GM12878 (cell line): ENCODE measurements at regions not wholly inside any gene's neighbourhood (a gene's known extent, or its start where the extent isn't known, plus 50 kb on each side); places are given as distances from the start of the nearest gene placed in this dataset.

Experiments
- BHLHE40 ChIP-seq, 2 experiments: fragments of 450-650 bp in 1 of 2; IDR thresholded peaks; 2 replicates each; pipeline ENCODE4 v1.6.1; 2011 to 2017; ENCODE audit warnings: low read depth in 2 of 2, borderline replicate concordance in 1 of 2, improper control_type of control experiment in 1 of 2, low read length in 1 of 2, mild to moderate bottlenecking in 1 of 2
- CBX5 ChIP-seq: sonication (generic); IDR thresholded peaks from 2 replicates; pipeline ENCODE4 v1.6.1; 2016; ENCODE audit warnings: low read depth, moderate library complexity, mild to moderate bottlenecking, inconsistent platforms
- CREB1 ChIP-seq: IDR thresholded peaks from 2 replicates; pipeline ENCODE4 v1.6.1; 2012; ENCODE audit warnings: low read depth, mild to moderate bottlenecking, inconsistent platforms
- EZH2 ChIP-seq: IDR thresholded peaks from 2 replicates; pipeline ENCODE4 v1.6.1; 2012; ENCODE audit warnings: low read depth, mild to moderate bottlenecking, control low read depth, inconsistent platforms, low read length, borderline replicate concordance; ENCODE audit not compliant: control insufficient read depth
- IRF3 ChIP-seq: fragments of 450-650 bp; IDR thresholded peaks from 2 replicates; pipeline ENCODE4 v1.6.1; 2014; ENCODE audit warnings: mild to moderate bottlenecking
- RAD21 ChIP-seq: IDR thresholded peaks from 2 replicates; pipeline ENCODE4 v1.6.1; 2011; ENCODE audit warnings: mild to moderate bottlenecking, low read depth, low read length, moderate library complexity; ENCODE audit not compliant: insufficient read depth
- TF ChIP-seq, protein P1 (sequence below): IDR thresholded peaks from 2 replicates; pipeline ENCODE4 v1.6.1; 2011; ENCODE audit warnings: low read depth, low read length, improper control_type of control experiment, borderline replicate concordance

- TF ChIP-seq IRF3 (no peak), CBX5 (no peak), CREB1 (no peak), EZH2 (no peak), BHLHE40 (IDR thresholded peaks at IDR 0.05; ENCODE audit: borderline replicate concordance in 1 of 2, low read depth in 2 of 2, low read length in 1 of 2) (no peak), RAD21 (no peak)
- TF ChIP-seq, protein P1, sequence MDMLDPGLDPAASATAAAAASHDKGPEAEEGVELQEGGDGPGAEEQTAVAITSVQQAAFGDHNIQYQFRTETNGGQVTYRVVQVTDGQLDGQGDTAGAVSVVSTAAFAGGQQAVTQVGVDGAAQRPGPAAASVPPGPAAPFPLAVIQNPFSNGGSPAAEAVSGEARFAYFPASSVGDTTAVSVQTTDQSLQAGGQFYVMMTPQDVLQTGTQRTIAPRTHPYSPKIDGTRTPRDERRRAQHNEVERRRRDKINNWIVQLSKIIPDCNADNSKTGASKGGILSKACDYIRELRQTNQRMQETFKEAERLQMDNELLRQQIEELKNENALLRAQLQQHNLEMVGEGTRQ = no peak
Measured at GRCh38 chr2:198863655-198864054, 594.1 kb downstream of the SATB2 start.
